ENCODE measurements at regions not wholly inside any gene's neighbourhood (a gene's known extent, or its start where the extent isn't known, plus 50 kb on each side); places are given as distances from the start of the nearest gene placed in this dataset.

DNA sequence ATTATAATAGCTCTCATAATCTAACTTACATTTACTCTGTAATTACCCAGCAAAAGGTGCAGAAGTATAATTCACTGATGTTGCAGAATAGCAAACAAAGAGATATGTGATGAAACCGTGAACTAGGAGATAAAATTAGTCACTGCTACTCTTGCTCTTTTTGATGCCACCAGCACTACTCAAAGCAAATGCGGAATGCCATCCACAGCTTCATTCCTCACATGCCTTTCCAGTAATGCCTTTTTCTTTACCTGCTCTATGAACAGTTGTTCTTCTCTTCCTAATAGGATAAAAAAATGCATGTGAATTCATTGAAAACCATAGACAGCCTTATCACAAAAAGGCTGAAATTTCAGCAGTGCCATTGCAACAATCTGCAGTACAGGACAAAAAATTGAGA is 1129.5 kb downstream of the DIAPH3 start:
- TF ChIP-seq EZH2 (IDR thresholded peaks at IDR 0.05; ENCODE audit: borderline replicate concordance, low read length): no peak
- TF ChIP-seq, protein P1, sequence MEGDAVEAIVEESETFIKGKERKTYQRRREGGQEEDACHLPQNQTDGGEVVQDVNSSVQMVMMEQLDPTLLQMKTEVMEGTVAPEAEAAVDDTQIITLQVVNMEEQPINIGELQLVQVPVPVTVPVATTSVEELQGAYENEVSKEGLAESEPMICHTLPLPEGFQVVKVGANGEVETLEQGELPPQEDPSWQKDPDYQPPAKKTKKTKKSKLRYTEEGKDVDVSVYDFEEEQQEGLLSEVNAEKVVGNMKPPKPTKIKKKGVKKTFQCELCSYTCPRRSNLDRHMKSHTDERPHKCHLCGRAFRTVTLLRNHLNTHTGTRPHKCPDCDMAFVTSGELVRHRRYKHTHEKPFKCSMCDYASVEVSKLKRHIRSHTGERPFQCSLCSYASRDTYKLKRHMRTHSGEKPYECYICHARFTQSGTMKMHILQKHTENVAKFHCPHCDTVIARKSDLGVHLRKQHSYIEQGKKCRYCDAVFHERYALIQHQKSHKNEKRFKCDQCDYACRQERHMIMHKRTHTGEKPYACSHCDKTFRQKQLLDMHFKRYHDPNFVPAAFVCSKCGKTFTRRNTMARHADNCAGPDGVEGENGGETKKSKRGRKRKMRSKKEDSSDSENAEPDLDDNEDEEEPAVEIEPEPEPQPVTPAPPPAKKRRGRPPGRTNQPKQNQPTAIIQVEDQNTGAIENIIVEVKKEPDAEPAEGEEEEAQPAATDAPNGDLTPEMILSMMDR (conservative IDR thresholded peaks at IDR 0.05 in 1 of 2, IDR thresholded peaks at IDR 0.05 in 1 of 2; ENCODE audit: extremely low read depth in 1 of 2, insufficient read depth in 1 of 2, low read depth in 1 of 2, low read length in 2 of 2): no peak

Data from mammary epithelial cell (primary cell).